Right hindlimb (tissue), 1 donor: ENCODE measurements at regions not wholly inside any gene's neighbourhood (a gene's known extent, or its start where the extent isn't known, plus 50 kb on each side); places are given as distances from the start of the nearest gene placed in this dataset.
"Not testable (repeated sequence)": the region's sequence is repeated elsewhere in the genome, so short reads cannot be mapped to it uniquely, and the experiment has no call there.

Source experiments
- DNase-seq: peaks from one replicate; pipeline ENCODE4 v3.0.0-alpha.2; 2018

DNA sequence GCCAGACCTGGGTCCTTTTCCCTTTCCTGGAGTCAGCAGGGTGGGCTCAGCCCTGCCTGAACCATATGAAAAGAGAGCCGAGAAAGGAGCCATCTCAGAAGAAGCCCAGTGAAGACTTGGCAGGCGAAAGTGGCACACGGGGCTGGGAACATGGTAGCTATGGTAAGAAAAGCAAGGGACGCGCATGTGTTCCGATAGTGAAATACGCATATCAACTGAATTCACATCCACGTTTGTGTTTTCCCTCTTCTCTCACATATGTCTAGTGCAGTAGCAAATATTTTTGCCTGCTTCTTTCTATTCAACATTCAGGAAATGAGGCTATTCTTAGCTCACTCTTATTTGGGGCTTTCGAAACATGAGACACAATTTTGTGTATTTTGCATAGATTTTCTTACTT lies 54.1 kb upstream of the PEG3 start:
- DNase-seq = no peak

DNA sequence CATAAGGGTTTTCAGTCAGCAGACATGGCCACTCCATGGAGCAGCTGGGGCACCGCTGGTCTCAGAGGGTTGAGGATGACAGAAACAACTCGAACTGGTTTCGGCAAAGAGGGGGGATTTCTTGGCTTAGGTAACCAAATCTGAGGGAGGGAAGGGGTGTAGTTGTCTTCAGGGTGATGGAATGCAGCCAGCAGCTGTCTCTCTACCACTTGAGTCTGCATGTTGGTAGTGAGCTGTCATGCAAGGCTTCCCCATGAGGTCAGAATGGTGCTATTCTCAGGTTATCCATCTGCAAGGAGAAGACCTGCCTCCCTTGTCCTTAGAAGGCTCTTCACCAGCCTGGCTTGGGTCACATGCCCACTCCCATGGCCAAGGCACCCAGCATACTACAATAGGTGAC lies 55.6 kb upstream of the PEG3 start:
- DNase-seq = no peak

DNA sequence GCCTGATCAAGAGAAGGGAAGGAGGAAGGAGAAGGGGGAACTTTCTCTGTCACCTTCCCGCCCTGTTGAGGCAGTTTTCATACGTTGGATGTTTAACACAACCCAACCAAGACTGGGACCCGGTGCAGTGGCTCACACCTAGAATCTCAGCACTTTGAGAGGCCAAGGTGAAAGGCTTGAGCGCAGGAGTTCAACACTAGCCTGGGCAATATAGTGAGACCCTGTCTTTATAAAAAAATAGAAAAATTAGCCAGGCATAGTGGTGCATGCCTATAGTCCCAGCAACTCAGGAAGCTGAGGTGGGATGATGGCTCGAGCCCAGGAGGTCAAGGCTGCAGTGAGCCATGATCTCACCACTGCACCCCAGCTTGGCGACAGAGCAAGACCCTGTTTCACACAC lies 59.4 kb upstream of the PEG3 start:
- DNase-seq = no peak

DNA sequence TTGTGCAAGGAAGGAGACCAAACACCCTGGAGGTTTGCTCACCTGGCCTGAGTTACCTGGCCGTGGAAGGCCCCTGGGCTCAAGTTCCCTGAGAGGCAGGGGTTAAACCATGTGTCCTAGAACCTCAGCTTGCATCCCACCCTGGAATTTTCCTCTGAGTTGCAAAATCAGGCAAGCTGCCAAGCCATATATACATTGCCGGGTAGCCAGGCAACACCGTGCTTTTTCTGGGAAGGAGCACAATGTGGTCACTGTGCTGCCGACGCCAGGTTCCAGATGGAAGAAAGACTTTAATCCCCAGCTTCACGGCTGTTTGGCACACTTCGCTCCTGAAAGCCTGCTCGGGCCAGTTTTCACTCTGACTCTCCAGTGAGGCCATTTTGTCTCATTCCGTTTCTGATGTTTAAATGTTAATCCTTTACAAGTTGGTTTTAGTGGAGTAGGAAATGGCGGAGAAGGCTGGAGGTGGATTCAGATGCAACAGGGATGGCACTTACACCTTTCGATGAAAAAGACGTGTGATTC lies 60.1 kb upstream of the PEG3 start:
- peak; percentile 96 for DNase-seq

DNA sequence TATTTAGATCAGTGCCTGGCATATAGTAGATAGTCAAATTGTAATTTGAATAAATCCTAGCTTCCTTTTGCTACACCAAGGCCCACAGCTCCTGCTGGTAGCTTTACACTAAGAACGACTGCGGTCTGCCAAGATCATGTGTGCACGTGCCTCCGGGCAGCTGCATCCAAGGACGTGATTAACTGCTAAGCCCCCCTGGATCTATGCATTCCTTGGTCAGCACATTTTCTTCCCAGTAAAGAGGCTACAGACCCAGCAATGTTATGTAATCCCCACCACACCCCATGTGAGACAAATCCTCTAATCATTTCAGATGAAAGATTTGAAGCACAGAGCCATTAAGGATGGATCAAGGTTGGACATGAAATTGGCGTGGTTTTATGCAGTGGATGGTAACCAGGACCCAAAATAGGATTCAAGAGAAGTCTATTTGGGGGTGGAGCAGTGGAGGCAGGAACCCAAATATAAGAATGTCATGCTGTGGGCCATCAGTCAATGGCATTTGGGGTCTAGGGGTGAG lies 65.2 kb upstream of the PEG3 start:
- DNase-seq = peak; percentile 90

DNA sequence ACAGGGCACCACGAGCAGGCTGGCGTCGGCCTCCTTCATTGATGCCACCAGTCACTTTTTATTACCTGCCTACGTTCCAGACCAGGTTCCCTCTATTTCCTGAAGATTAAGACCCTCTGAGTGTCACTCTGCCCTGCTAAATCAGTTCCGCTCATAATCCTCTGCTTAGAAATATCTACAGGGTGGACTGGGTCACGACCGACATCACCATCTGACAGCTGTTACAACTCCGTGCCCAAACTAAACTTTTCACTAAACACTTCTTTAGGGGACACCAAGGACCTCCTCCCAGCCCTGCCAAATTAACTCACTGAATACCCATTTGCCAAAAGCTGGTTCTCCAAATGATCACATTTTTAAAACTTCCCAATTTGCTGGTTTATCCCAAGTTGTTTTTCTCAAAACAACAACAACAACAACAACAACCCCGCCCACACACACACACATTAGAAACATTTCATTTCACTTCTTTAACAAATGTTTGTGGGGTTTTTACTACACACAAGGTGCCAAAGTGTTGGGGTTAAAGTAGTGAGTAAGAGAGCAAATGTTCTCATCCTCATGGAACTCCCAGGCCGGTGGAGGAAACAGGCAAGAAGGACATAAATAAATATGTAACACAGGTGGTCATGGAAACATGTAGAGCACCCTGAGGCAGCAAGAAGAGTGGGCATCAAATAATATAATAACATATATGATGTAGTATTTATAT lies 72.0 kb upstream of the PEG3 start:
- DNase-seq = peak; percentile 48

DNA sequence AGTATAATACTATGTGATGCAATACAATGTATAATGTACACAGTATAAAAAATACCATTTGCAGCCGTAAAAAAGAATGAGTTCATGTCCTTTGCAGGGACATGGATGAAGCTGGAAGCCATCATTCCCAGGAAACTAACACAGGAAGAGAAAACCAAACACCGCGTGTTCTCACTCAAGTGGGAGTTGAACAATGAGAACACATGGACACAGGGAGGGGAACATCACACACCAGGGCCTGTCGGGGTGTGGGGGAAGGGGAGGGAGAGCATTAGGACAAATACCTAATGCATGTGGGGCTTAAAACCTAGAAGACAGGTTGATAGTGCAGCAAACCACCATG lies 72.6 kb upstream of the PEG3 start:
- not testable (repeated sequence) for DNase-seq

DNA sequence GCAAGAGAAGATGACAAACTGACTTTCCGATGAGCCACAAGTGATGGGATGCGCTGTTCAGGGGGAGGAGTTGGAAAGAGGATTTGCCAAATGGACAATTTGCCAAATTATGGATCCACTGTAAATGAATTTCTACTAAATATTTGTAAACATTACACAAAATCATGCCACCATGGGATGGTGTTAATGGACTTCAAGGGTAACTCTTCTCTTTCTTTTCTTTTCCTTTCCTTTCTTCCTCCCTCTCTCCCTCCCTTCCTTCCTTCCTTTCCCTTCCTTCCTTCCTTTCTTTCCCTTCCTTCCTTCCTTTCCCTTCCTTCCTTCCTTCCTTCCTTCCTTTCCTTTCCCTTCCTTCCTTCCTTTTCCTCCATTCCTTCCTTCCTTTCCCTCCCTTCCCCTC lies 76.0 kb upstream of the PEG3 start:
- no peak for DNase-seq

DNA sequence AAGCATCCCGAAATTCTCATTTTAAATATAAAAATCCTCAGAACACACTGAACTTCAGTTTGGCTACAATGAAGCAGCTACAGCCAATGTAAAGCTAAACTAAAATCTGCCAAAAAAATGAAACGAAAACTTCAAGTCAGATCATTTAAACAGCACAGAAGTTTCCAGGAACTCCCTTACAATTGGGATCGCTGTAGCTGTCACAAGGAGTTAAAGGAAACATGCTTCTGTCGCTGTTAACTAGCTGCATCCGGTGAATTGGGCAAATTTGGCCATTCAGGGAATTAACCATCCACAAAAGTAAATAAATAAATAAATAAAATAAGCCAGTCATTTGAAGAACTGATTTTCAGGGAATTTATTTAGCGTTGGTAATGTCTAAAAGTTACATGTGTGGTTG lies 77.0 kb upstream of the PEG3 start:
- DNase-seq = no peak

DNA sequence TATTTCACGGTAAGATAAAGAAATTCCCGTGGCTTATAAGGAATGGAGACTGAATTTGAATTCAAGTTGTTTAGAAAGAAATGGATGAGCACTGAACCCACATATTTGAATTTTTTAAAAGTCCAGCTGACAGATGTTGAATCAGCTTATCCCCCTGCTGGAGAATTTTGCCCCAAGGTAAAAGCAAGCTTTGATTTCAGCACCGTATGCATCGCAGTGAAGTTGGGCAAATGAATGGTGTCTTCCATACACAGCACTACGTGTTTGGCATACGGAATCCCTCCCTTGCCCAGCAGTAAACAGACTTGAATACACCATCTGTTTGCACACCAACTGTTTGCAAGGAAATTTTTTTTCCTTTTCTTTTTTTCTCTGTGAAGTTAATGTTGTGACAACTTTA lies 77.5 kb upstream of the PEG3 start:
- no peak for DNase-seq

DNA sequence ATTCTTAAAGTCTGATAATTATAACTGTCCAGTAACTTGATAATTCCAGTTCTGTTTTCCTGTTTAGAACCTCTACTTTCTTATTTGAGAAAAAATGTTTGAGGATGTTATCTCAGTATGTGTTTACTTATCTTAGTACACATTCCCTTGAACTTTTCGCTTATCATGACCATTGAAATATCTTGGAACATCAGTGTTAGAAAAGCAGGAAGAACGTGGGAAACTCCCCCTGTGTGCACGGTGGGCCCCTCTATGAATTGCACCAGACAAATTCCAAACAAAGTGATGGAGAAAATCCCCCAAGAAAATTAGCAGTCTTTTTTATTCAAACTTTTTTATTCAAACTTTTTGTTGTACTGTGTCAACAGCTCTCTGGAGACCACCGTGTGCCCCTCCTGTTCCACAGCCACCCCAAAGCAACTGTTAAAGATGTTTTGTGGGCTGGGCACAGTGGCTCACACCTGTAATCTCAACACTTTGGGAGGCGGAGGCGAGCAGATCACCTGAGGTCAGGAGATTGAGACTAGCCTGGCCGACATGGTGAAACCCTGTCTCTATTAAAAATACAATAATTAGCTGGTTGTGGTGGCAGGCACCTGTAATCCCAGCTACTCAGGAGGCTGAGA lies 78.3 kb upstream of the PEG3 start:
- DNase-seq = no peak

DNA sequence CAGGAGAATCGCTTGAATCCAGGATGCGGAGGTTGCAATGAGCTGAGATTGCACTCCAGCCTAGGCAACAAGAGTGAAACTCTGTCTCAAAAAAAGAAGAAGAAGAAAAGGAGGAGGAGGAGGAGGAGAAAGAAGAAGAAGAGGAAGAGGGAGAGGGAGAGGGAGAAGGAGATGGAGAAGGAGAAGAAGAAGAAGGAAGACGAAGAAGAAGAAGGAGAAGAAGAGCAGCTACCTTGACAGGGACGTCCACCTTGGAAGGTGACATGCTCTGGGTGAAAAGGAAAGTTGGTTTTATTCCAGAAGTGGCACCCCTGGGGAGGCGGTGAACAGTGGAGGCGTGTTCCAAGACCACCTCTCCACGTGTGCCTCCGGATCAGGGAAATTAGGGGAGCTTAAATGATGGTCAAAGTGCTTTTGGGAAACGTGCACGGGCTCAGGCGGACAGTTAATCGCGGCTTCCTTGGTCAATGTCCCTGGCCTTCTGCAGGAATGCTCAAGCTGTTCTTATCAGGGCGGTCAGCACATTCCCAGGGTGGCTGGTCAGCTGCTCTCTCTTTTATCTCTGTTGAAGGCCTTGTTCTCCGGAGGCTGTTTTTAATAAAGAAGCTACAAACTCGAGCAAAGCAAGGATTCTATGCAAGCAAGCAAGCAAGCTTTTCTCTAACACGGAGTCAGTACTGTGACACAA lies 78.9 kb upstream of the PEG3 start:
- no peak for DNase-seq

DNA sequence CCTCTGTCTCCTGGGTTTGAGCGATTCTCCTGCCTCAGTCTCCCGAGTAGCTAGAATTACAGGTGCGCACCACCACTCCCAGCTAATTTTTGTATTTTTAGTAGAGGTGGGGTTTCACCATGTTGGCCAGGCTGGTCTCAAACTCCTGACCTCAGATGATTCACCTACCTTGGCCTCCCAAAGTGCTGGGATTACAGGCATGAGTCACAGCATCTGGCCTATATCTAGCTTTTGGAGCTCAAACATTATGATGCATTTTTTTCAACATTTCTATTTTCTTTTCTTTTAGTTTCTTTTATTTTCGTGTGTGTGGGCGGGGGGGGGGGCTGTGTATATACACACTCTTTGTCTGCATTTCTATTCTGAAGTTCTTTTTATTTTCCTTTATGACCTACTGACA lies 85.6 kb upstream of the PEG3 start:
- not testable (repeated sequence) for DNase-seq

DNA sequence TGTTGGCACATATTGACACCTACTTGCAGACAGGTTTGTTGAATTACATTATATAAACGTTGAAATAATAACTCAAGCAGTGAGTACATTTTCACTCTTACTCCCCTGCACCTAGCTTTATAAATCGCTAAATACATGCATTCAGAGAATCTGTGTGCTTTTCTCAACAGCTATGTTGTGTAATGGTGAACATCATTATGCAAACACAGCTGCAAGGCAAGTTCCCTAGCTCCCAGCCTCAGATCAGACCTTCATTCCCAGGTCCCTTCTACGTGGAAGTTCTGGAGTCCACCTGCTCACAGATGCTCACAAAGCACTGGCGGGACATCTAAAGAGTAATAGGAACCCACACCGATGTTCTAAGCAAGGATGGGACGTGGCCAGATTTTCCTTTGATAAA lies 86.8 kb upstream of the PEG3 start:
- no peak for DNase-seq

DNA sequence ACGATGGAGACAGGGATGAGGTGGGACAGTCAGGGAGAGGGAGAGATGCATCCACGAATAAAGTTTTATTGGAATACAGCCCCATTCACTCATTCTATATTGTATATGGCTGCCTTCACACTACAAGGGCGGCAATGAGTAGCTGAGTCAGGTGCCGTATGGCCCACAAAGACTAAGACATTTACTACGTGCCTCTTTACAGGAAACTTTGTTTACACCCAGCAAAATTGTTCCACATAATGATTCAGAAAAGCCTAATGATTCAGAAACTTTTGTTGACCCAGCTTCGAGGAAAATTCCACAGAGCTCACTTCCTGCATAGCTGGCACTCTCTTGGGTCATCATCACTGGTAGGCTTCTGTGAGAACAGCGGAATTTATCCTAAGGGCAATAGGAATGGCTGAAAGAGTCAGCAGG lies 87.3 kb upstream of the PEG3 start:
- no peak for DNase-seq

DNA sequence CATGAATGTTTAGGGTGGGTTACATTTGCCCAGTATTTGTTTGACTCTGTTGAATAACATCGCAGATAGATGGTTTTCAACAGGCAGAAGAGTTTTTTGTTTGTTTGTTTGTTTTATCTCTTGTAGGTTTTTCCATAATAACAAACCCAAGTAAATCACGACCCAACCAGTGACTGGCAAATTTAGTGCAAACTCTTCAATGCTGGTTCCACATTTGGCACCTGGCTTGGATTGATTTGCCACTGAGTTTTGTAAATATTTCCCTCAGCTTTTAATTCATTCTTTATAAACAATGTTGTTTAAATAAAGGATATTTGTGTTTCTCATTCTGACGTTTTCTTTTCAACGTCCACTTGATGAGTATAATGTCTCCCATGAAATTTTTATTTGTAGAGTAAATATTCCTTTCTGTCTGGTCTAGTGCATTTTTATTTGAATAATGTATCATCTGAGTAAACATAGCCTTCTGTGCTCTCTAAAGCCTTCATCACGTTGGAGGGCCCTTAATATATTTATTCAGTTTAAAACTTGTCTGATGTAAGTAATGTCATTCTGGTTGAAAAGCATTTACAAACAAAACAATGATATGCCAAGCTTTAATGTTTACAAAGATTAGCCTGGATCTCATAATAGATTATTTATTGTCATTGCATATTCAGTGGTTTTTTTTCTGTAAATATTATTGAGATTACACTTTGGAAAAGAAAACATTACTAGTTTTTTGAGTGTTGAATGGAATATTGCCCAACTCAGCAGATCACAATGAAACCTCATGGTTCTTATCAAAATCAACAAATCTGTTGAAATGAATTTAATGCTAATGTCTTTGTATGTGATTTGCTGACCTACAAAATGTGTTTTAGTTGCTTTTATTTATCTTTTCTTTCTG lies 90.4 kb upstream of the PEG3 start:
- DNase-seq = no peak

DNA sequence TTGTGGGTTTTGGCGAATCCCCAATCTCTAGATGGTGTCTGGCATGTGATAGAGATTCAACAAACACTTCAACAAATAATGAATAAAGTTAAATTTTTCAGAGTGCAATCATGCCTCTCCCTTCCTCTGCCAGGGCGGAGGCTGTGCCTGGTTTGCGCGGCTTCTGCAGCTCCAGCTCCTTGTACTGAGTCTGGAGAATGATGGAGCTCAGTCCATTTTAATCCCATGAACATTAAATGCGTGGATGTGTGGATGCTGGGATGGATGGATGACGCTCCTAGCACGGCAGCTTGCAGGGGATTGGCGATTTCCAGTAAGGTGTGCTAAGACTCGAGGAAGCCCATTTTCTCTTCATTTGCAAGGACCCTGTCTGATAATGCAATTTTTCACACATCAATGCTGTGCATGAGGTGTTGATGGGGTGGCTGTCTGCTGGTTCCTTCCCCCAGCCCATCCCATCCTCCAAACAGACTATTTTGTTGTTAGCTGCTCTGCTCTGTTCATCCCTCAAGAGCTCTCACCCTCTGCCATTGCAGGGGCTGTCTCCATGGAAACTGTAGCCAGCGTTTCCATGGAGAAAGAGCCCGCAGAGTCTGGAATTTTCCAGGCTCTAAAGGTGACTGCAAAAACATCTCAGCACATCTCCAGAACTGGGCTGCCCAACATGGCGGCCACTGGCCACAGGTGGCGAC lies 92.6 kb upstream of the PEG3 start:
- DNase-seq = no peak

DNA sequence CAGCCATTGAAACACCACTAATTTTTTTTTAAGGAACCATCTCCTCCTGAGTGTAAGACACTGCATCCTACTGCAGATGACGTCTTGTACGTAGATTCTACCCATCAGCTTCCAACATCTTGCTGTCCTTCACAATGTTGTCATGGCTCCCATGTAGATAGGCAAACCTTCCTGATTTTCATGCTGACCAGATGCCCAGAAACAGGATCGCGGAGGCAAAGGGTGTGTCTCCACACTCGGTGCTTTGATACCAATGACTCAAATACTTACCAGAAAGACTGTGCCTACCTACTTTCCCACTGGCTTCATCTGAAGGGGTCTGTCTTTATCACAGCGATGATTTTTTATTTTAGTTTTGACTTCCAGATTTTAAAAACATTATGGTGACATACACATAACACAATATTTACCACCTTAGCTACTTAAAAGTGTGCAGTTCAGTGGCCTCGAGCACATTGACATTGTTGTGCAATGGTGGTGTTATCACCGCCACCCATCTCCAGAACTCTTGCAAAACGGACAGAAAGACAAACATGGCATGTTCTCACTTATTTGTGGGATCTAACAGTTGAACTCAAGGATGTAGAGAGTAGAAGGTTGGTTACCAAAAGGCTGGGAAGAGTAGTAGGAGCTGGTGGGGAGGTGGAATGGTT lies 94.0 kb upstream of the PEG3 start:
- DNase-seq = no peak

DNA sequence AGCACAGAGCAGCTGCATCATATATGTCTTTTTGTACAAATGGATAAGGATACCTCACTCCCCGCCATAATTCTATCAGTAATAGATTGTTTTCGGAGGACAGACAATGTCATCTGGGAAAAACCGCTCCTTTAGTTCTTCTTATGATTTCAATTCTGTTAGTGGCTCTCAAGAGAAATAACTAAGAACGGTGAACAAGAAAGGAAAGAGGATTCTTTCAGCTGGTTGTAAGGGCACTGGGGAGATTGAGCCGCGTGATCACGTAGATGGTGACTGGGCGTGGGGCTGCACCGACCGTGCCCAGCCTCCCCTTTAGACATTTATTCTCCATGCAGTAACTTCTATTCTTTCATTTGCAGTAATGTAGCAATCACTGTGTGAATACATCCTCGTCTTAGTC lies 99.4 kb upstream of the PEG3 start:
- no peak for DNase-seq

DNA sequence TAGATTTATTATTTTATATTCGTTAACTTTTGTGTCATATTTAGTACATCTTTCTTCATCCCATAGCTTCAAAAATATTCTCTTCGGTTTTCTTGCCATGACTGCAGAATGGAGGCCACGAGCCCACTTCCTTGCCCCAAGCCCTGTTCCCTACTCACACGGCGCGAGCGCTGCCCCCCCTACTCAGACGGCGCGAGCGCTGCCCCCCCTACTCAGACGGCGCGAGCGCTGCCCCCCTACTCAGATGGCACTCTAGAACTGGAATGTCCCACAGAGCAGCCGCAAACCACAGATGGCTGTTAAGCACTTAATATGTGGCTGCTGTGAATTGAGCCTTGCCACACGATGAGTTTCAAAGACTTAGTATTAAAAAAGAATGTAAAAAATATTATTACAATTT lies 102.2 kb upstream of the PEG3 start:
- DNase-seq = peak; percentile 64

DNA sequence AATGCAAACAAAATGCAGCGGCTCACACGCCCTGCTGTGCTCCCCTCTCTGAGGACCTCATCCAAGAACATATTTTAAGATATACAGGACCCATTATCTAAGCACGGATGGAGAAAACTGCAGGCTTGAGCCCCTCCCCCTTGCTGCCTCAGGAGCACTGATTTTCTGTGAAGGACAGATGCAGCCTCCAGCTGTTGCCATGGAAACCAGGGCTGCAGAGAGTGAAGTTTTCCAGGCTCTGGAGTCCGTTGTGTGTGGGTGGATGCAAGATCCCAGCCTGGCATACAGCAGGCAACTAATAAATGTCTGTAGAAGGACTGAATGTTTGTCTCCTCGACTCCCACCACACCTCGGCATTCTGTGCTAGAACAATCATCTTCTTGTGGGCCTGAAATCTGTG lies 105.6 kb upstream of the PEG3 start:
- DNase-seq = peak; percentile 57

DNA sequence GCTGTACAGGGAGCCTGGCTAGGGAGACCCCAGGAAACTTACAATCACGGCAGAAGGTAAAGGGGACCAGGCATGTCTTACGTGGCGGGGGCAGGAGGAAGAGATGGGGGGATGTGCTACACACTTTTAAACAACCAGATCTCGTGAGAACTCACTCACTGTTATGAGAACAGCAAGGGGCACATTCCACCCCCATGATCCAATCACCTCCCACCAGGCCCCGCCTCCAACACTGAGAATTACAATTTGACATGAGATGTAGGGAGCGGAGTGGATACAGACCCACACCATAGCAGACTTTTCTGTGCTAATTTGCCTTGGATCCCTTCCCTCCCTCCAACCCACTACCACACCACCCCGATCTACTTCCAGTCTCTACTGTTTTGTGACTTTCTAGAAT lies 106.7 kb upstream of the PEG3 start:
- no peak for DNase-seq
